ENCODE measurements at regions not wholly inside any gene's neighbourhood (a gene's known extent, or its start where the extent isn't known, plus 50 kb on each side); places are given as distances from the start of the nearest gene placed in this dataset.

DNA sequence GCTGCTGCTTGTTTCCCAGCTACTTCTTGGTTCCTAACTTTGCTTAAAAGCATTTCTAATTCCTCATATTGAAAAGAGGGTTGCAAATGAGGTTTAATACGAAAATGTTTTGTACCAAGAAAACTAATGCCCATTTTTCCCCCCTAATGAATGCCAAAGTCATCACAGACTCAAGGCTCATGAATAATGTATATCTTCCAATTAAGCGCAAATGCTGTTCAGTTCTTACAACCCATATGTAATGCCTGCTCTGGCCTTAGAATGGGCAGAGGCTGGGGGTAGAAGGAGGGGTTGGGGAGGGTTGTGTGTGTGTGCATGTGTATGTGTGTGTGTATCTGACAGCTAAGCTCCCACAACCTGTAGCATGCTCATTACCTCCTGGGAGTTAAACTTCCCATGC, 901.7 kb downstream of the KCNMA1 start:
- no peak for DNase-seq (ENCODE audit: low read depth, low spot score)
- Histone ChIP-seq H3K27me3 (ENCODE audit: control insufficient read depth, insufficient read depth, low read length) (no peaks in the 10 kb centered on the region), H3K4me1 (ENCODE audit: control insufficient read depth, insufficient read depth, low read length) (no peaks in the 10 kb centered on the region; the same call in 1 of the 2 replicates), H3K36me3 (ENCODE audit: control insufficient read depth, insufficient read depth, low read length) (no peaks in the 10 kb centered on the region), H3K9me3 (ENCODE audit: control insufficient read depth, insufficient read depth, low read length) (no peaks in the 10 kb centered on the region), H3K4me3 (ENCODE audit: low read length) (no peak overlapping the region), H3K27ac (ENCODE audit: low read length) (no peak overlapping the region)
- no CpG with 5 or more reads among the region's 2 CpGs for WGBS (ENCODE audit: insufficient coverage, insufficient read length)

DNA sequence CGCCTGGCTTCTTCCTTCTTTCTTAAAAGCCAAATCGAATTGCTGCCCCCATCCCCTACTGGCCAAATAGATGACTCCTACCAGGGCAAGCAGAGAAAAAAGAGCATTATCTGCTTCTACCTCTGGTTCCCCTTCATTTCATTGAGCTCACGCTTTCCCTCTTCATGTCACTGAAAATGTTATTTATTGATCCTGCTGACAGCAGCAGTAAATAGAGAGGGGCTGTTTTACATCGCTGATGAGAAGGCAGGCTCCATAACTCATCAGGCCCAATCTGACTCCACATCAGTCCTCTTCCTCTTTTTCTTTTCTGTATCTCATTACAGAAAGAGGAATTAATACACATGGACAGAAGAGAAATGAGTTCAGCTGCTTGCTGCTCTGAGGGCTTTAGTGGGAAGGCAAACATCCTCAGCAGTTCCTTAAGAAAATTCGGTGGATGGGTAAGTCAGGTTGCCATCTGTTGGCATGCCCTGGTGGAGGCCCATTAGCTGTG, 904.1 kb downstream of the KCNMA1 start:
- Histone ChIP-seq H3K9me3 (ENCODE audit: control insufficient read depth, insufficient read depth, low read length) (no peaks in the 10 kb centered on the region), H3K36me3 (ENCODE audit: control insufficient read depth, insufficient read depth, low read length) (no peaks in the 10 kb centered on the region), H3K27ac (ENCODE audit: low read length) (no peak overlapping the region), H3K4me1 (ENCODE audit: control insufficient read depth, insufficient read depth, low read length) (no peaks in the 10 kb centered on the region), H3K27me3 (ENCODE audit: control insufficient read depth, insufficient read depth, low read length) (no peaks in the 10 kb centered on the region), H3K4me3 (ENCODE audit: low read length) (no peak overlapping the region)
- no CpG with 5 or more reads among the region's 5 CpGs for WGBS (ENCODE audit: insufficient coverage, insufficient read length)
- DNase-seq (ENCODE audit: low read depth, low spot score): no peak

DNA sequence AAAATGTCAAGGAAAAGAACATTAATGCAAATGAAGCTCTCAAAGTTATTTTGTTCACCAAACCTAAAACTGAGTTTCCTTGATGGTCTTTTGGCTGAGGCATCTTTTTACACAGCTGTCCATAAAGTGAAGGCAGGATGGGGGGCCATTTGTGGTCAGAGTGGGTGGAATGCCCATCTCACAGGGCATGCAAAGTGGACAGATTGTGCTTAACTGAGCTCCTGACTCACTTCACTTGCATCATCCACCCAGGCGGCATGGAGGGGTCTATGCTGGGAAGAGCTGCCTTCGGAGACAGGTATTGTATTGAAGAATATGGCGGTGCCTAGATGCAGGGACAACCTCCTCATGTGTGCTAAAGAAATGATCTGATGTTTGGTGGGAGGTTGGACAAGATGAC, 905.3 kb downstream of the KCNMA1 start:
- Histone ChIP-seq H3K4me3 (ENCODE audit: low read length) (no peak overlapping the region), H3K27me3 (ENCODE audit: control insufficient read depth, insufficient read depth, low read length) (no peaks in the 10 kb centered on the region), H3K36me3 (ENCODE audit: control insufficient read depth, insufficient read depth, low read length) (no peaks in the 10 kb centered on the region), H3K4me1 (ENCODE audit: control insufficient read depth, insufficient read depth, low read length) (no peaks in the 10 kb centered on the region), H3K27ac (ENCODE audit: low read length) (no peak overlapping the region), H3K9me3 (ENCODE audit: control insufficient read depth, insufficient read depth, low read length) (no peaks in the 10 kb centered on the region)
- DNase-seq (ENCODE audit: low read depth, low spot score): no peak
- no CpG with 5 or more reads among the region's 3 CpGs for WGBS (ENCODE audit: insufficient coverage, insufficient read length)

- DNase-seq (ENCODE audit: low read depth, low spot score): no peak
- no peak overlapping the region for H3K27ac ChIP-seq (ENCODE audit: low read length)
- H3K4me3 ChIP-seq (ENCODE audit: low read length): no peak overlapping the region
- no peaks in the 10 kb centered on the region for H3K36me3 ChIP-seq (ENCODE audit: control insufficient read depth, insufficient read depth, low read length)
- H3K4me1 ChIP-seq (ENCODE audit: control insufficient read depth, insufficient read depth, low read length): no peaks in the 10 kb centered on the region
- no CpG with 5 or more reads among the region's 1 CpG for WGBS (ENCODE audit: insufficient coverage, insufficient read length)
- H3K9me3 ChIP-seq (ENCODE audit: control insufficient read depth, insufficient read depth, low read length): no peaks in the 10 kb centered on the region
- no peaks in the 10 kb centered on the region for H3K27me3 ChIP-seq (ENCODE audit: control insufficient read depth, insufficient read depth, low read length)
Observed at GRCh38 chr10:76729841-76730487, 907.6 kb downstream of the KCNMA1 start.

GRCh38 chr10:76729346-76729745, 908.3 kb downstream of the KCNMA1 start:
- Histone ChIP-seq H3K27ac (ENCODE audit: low read length) (no peak overlapping the region), H3K27me3 (ENCODE audit: control insufficient read depth, insufficient read depth, low read length) (no peaks in the 10 kb centered on the region), H3K4me3 (ENCODE audit: low read length) (no peak overlapping the region), H3K4me1 (ENCODE audit: control insufficient read depth, insufficient read depth, low read length) (no peaks in the 10 kb centered on the region), H3K36me3 (ENCODE audit: control insufficient read depth, insufficient read depth, low read length) (no peaks in the 10 kb centered on the region), H3K9me3 (ENCODE audit: control insufficient read depth, insufficient read depth, low read length) (no peaks in the 10 kb centered on the region)
- no peak for DNase-seq (ENCODE audit: low read depth, low spot score)

GRCh38 chr10:76727038-76727437, 910.6 kb downstream of the KCNMA1 start:
- Histone ChIP-seq H3K4me3 (ENCODE audit: low read length) (no peak overlapping the region), H3K36me3 (ENCODE audit: control insufficient read depth, insufficient read depth, low read length) (no peaks in the 10 kb centered on the region), H3K4me1 (ENCODE audit: control insufficient read depth, insufficient read depth, low read length) (peaks cover 2% of the 10 kb centered on the region), H3K9me3 (ENCODE audit: control insufficient read depth, insufficient read depth, low read length) (no peaks in the 10 kb centered on the region), H3K27ac (ENCODE audit: low read length) (no peak overlapping the region), H3K27me3 (ENCODE audit: control insufficient read depth, insufficient read depth, low read length) (no peaks in the 10 kb centered on the region)
- WGBS (ENCODE audit: insufficient coverage, insufficient read length): no CpG with 5 or more reads among the region's 2 CpGs
- no peak for DNase-seq (ENCODE audit: low read depth, low spot score)

GRCh38 chr10:76723844-76724243, 913.8 kb downstream of the KCNMA1 start:
- no peak for DNase-seq (ENCODE audit: low read depth, low spot score)
- H3K27me3 ChIP-seq (ENCODE audit: control insufficient read depth, insufficient read depth, low read length): no peaks in the 10 kb centered on the region

GRCh38 chr10:76721891-76722505, 915.6 kb downstream of the KCNMA1 start:
- Histone ChIP-seq H3K9me3 (ENCODE audit: control insufficient read depth, insufficient read depth, low read length) (no peaks in the 10 kb centered on the region), H3K27me3 (ENCODE audit: control insufficient read depth, insufficient read depth, low read length) (no peaks in the 10 kb centered on the region), H3K4me1 (ENCODE audit: control insufficient read depth, insufficient read depth, low read length) (peaks cover 2% of the 10 kb centered on the region), H3K36me3 (ENCODE audit: control insufficient read depth, insufficient read depth, low read length) (no peaks in the 10 kb centered on the region), H3K4me3 (ENCODE audit: low read length) (no peak overlapping the region), H3K27ac (ENCODE audit: low read length) (no peak overlapping the region)
- no peak for DNase-seq (ENCODE audit: low read depth, low spot score)
- no CpG with 5 or more reads among the region's 1 CpG for WGBS (ENCODE audit: insufficient coverage, insufficient read length)

More at GRCh38 chr10:76723844-76724243, 913.8 kb downstream of the KCNMA1 start:
- WGBS (ENCODE audit: insufficient coverage, insufficient read length): no CpG with 5 or more reads among the region's 9 CpGs
- no peaks in the 10 kb centered on the region for H3K36me3 ChIP-seq (ENCODE audit: control insufficient read depth, insufficient read depth, low read length)
- H3K4me1 ChIP-seq (ENCODE audit: control insufficient read depth, insufficient read depth, low read length): peaks cover 2% of the 10 kb centered on the region
- H3K9me3 ChIP-seq (ENCODE audit: control insufficient read depth, insufficient read depth, low read length): no peaks in the 10 kb centered on the region
- no peak overlapping the region for H3K27ac ChIP-seq (ENCODE audit: low read length)
- H3K4me3 ChIP-seq (ENCODE audit: low read length): no peak overlapping the region

- Histone ChIP-seq H3K27ac (ENCODE audit: low read length) (no peak overlapping the region), H3K9me3 (ENCODE audit: control insufficient read depth, insufficient read depth, low read length) (no peaks in the 10 kb centered on the region), H3K27me3 (ENCODE audit: control insufficient read depth, insufficient read depth, low read length) (no peaks in the 10 kb centered on the region), H3K4me1 (ENCODE audit: control insufficient read depth, insufficient read depth, low read length) (peaks cover 2% of the 10 kb centered on the region), H3K4me3 (ENCODE audit: low read length) (no peak overlapping the region), H3K36me3 (ENCODE audit: control insufficient read depth, insufficient read depth, low read length) (no peaks in the 10 kb centered on the region)
- no CpG with 5 or more reads among the region's 4 CpGs for WGBS (ENCODE audit: insufficient coverage, insufficient read length)
- no peak for DNase-seq (ENCODE audit: low read depth, low spot score)
Observed at GRCh38 chr10:76719006-76719405, 918.6 kb downstream of the KCNMA1 start.

- no peak for DNase-seq (ENCODE audit: low read depth, low spot score)
- H3K27me3 ChIP-seq (ENCODE audit: control insufficient read depth, insufficient read depth, low read length): no peaks in the 10 kb centered on the region
- WGBS (ENCODE audit: insufficient coverage, insufficient read length): no CpG with 5 or more reads among the region's 1 CpG
- no peak overlapping the region for H3K4me3 ChIP-seq (ENCODE audit: low read length)
- no peak overlapping the region for H3K27ac ChIP-seq (ENCODE audit: low read length)
- no peaks in the 10 kb centered on the region for H3K9me3 ChIP-seq (ENCODE audit: control insufficient read depth, insufficient read depth, low read length)
- H3K4me1 ChIP-seq (ENCODE audit: control insufficient read depth, insufficient read depth, low read length): no peaks in the 10 kb centered on the region
- no peaks in the 10 kb centered on the region for H3K36me3 ChIP-seq (ENCODE audit: control insufficient read depth, insufficient read depth, low read length)
Observed at GRCh38 chr10:76717141-76717540, 920.5 kb downstream of the KCNMA1 start.
